ENCODE measurements at regions not wholly inside any gene's neighbourhood (a gene's known extent, or its start where the extent isn't known, plus 50 kb on each side); places are given as distances from the start of the nearest gene placed in this dataset.

DNA sequence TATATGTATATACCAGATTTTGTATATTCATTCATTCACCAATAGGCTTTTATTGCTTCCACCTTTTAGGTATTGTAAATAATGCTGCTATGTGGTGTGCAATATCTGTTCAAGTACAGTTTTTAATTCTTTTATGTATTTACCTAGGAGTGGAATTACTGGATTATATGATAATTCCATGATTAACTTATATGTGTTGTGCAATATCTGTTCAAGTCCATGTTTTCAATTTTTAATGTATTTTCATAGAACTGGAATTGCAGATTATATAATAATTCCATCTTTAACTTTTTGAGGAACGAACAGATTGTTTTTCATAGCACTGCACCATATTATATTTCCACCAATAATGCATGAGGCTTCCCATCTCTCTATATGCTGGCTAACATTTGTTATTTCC lies 50.6 kb upstream of the L3MBTL4 start:
- DNase-seq (ENCODE audit: low read depth in 2 of 3, low spot score in 1 of 3) = no peak

DNA sequence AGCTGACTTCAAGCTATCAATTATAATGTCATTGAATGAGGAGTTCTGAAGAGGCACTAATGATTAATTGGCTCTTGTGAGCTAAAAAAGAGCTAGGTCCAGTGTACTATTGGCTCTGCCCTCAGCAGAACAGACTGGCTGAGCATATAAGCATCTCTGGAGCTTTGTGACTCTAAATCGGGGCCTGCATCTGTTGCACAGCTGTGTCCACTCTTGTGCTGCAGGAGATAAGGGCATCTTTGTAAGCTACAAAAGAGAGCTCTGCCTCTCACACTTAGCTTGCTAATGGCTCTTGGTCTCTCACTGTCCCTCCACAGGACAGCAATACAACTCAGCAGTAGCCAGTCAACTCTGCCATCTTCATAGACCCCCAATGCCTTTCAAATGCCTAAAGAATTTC lies 61.5 kb upstream of the L3MBTL4 start:
- DNase-seq (ENCODE audit: low read depth in 2 of 3, low spot score in 1 of 3) = no peak

GRCh38 chr18:6476880-6477279 lies 62.2 kb upstream of the L3MBTL4 start:
- DNase-seq (ENCODE audit: low read depth in 2 of 3, low spot score in 1 of 3) = no peak

GRCh38 chr18:6478121-6478520 lies 63.4 kb upstream of the L3MBTL4 start:
- DNase-seq (ENCODE audit: low read depth in 2 of 3, low spot score in 1 of 3) = no peak

DNA sequence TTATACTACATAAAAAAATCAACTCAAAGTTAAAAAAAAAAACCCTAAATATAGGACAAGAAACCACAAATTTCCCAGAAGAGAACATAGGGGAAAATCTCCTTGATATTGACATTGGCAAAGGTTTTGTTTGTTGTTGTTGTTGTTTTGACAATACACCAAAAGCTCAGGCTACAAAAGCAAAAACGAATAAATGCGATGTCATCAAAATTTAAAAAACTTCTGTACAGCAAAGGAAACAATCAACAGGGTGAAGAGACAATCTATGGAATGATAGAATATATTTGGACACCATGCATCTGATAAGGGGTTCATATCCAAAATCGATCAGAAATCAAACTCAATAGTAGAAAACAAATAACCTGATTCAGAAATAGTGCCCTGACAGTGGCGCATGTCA lies 65.0 kb upstream of the L3MBTL4 start:
- DNase-seq (ENCODE audit: low read depth in 2 of 3, low spot score in 1 of 3) = no peak

DNA sequence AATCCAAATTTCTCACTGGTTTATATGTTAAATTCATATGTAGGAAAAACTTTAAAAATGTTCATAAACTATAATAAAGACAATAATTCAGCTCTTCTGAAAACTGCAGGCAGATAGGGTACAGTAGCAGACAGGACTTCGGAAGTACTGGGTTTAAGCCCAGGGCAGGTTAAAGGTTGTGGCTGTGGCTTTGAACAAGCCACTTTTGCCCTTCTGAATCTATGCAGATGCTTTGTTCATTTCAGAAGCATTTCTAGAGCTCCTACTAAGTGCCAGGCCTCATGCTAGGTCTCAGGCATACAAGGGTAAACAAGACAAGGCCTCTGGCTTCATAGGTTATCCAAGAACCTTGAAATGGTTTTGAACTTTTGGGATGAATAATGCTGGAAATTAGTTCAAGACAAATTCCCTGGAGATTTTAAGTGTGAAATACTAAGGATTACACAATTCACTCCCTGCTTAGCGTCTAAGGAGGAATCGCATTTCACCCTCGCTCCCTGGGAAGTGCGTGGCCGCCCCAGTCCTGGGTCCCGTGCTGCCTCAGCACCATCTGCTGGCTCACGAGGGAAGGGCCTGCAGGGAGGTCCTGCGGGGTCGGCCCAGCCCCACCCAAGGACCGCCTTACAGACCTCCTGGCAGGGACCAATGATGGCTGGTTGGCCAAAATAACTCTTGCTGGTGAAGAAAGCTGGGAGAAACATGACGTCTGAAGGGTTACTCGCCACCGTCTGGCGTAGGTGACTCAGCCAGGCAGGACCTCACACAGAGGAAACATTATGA lies 67.7 kb upstream of the L3MBTL4 start:
- no peak for DNase-seq (ENCODE audit: low read depth in 2 of 3, low spot score in 1 of 3)

GRCh38 chr18:6484659-6485058 lies 69.9 kb upstream of the L3MBTL4 start:
- DNase-seq (ENCODE audit: low read depth in 2 of 3, low spot score in 1 of 3) = no peak

DNA sequence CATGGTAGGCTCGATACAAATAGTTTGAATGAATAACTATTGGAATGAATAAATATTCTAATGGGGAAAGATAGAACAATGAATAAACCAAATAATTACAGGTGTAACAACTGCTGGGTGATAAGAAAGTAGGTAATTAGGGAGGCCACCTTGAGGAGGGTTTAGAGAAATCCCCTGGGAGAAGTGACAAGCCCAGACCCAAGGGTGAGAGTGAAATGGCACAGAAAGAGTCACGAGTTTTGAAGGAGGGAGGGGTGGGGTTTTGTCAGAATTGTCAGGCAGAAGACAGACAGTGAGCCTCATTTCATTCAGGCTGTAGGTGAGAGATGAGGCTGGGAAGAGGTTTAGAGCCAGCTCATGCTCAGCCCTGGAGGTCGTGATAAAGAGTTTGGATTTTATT lies 71.6 kb upstream of the L3MBTL4 start:
- no peak for DNase-seq (ENCODE audit: low read depth in 2 of 3, low spot score in 1 of 3)

DNA sequence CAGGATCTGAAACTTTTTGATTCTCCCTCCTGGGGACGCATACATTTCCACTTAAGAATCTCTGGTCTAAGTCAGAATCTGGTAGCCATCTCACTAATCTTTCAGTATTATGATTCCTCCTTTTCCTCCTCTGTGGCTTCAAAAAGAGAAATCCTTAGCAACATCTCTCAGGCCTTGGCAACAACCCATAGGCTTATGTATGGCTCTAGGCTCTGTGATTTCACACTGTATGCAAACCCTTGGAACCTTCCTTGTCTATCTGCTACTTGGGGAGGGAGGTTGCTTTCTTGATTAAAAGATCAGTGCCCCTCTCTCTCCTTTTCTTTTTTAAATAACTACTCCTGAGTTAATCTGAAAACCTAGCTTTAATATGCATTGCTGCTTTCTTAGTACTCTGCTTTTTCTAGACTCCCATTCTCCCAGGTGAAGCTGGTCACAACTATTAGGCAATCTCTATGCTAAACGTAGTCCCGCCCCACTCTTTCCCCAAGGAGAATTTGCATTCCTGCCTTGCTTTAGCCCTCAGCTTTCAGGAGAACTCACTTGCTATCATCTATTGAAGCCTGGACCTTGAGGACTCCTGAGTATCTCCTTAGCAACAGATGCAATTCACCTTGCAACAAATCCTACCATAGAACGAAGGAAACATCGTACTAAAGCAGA lies 72.2 kb upstream of the L3MBTL4 start:
- DNase-seq (ENCODE audit: low read depth in 2 of 3, low spot score in 1 of 3) = no peak

DNA sequence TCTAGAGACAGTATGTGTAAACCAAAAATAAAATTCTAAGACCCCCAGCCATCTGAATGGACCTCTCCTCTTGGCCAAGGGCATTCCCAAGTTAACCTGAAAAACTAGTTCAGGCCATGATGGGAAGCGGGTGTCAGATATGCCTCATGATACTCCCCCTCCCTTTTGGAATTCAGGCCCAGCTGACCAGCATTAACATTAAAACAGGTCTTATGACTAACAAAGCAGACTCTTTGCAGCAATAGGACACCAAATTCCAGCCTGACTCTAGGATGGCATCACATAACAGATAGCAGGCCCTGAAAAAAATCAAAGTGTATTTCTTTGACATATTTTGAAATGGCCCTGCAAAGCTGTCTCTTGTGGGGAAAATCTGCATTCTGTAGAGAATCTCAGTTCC lies 73.3 kb upstream of the L3MBTL4 start:
- no peak for DNase-seq (ENCODE audit: low read depth in 2 of 3, low spot score in 1 of 3)

DNA sequence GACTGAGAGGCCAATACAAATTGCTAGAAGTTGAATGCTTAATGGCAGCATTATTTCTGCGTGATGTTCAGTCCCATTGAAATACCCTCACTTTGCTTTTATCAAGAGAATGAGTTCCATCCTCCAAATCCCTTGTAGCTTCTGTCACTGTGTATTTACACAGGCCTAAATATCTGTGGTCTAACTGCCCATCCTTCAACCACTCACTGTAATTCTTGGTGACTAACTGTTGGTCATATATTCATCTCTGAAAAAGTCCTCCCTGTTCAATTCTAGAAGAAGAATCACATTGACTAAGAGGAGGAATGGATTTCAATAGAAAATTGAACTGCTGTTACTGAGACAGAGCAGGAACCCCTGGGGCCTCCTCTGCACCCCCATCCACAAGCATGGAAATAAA lies 74.2 kb upstream of the L3MBTL4 start:
- DNase-seq (ENCODE audit: low read depth in 2 of 3, low spot score in 1 of 3) = no peak

GRCh38 chr18:6489977-6490376 lies 75.3 kb upstream of the L3MBTL4 start:
- DNase-seq (ENCODE audit: low read depth in 2 of 3, low spot score in 1 of 3) = no peak

DNA sequence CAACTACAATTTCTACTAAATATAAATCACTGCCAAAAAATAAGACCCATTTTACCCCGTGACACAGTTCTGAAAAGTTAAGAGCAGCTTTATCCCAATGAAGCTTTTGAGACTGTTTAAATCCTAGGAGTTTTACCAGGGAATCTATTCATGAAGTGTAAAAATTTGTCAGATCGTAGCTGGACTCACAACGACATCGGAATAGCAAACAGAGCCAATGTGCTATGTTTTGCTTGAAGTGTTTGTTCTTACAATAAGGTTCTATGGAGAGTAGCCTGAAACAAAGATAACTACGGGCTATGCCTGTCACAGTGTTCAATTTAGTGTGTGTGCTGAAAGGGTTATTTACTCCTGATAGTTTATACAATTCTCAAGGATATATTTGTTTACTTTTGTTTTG lies 78.5 kb upstream of the L3MBTL4 start:
- no peak for DNase-seq (ENCODE audit: low read depth in 2 of 3, low spot score in 1 of 3)

DNA sequence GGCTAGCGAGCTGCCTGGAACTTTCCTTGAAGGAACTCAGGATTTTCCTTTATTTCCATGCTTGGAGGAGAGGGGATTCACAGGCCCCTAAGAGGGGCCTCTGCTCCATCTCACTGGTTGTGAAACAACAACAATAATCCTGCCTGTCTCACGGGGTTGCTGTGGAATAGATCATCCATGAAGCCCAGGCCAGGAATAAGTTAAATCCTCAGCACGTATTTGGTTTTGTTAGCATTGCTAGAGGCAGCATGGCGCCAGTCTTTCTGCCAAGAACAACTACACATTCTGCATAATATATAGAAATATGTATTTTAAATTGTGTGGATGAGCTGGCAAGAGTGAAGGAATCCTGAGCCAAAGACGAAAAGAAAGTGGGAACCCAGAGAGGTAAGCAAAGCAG lies 80.8 kb upstream of the L3MBTL4 start:
- DNase-seq (ENCODE audit: low read depth in 2 of 3, low spot score in 1 of 3) = no peak

DNA sequence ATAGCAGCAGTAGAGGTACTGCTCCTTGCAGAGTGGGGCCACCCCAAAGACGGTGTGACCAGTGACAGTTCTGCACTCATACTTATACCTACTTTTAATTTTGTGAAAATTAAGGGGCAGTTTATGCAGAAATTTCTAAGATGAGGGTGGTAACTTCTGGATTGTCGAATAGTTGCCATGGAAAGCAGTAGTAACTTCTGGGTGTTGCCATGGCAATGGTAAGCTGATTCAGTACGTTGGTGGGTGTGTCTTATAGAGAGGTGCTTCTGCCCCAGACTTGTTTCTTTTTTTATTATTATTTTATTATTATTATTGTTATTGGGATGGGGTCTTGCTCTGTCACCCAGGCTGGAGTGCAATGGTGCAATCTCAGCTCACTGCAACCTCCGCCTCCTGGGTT lies 82.8 kb upstream of the L3MBTL4 start:
- no peak for DNase-seq (ENCODE audit: low read depth in 2 of 3, low spot score in 1 of 3)

- no peak for DNase-seq (ENCODE audit: low read depth in 2 of 3, low spot score in 1 of 3)
These were observed 83.7 kb upstream of the L3MBTL4 start for GRCh38 chr18:6498289-6498856.

DNA sequence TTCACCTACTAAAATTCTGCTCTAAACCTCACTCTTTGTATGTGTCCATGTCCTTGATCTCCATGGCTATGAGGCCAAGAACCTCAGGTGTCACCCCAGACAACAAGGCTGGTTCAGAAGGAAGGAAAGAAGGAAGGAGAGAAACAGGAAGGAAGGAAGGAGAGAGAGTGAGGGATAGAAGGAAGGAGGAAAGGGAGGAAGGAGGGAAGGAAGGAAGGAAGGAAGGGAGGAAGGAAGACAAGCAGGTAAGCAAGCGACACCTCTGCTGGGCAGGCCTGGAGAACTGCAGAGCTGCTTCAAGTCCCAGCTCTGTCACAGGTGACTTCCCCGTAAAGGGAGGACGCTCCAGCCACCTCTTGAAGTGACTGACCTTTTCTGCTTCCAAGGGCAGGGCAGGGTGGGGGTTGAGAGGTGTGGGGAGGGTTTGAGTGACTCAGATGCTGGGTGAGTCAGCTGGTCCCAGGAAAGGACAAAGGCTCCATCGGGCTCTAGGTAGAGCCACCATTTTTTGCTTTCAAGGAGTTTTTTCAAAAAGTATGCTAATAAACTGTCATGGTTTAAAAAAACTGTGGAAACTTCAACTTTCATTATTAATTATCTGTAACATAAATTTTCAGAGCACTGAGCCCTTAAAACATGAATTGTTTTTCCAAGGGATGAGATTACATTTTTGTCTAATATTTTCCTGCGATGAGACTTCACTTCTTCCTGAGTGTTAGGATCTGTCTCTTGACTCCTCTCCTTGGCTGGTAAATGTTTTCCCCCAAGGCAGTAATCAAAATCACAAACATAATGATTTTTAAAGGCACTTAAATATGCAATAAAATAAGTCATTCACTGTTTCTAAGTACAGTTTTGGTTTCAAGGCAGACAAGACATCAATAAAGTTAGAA lies 90.1 kb upstream of the L3MBTL4 start:
- DNase-seq (ENCODE audit: low read depth in 2 of 3, low spot score in 1 of 3) = no peak

DNA sequence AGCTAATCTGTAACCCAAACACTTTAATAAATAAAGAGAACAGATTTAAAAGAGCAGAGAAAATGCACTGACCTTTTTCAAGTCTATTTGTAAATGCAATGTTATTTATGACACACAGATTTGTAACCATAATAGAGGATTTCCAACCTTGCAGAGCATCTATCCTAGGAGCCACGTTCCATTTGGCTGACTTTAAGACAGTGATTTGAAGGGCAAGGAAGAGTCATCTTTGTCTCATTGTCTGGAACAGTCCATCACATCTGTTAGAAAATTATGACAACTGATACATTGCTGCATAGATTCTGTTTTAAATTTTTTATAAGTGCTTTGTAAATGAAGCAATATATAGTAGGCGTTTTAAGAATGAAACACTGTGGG lies 90.8 kb upstream of the L3MBTL4 start:
- DNase-seq (ENCODE audit: low read depth in 2 of 3, low spot score in 1 of 3) = no peak

- DNase-seq (ENCODE audit: low read depth in 2 of 3, low spot score in 1 of 3) = no peak
These were observed 94.7 kb upstream of the L3MBTL4 start for GRCh38 chr18:6509417-6509816.

- DNase-seq (ENCODE audit: low read depth in 2 of 3, low spot score in 1 of 3) = no peak
These were observed 95.1 kb upstream of the L3MBTL4 start for GRCh38 chr18:6509832-6510231.

DNA sequence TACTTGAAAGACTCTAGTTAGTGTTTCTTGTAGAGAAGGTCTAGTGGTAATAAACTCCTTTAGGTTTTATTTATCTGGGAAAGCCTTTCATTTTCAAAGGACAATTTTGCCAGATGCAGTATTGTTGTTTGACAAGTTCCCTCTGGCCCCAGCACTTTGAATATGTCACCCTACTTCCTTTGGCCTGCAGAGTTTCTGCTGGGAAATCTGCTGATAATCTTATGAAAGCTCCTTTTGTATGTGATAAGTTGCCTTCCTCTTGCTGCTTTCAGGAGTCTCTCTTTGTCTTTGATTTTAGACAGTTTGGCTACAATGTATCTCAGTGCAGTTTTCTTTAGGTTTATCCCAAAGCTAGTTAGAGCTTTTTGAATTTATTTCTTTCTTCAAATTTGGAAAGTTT lies 106.2 kb upstream of the L3MBTL4 start:
- no peak for DNase-seq (ENCODE audit: low read depth in 2 of 3, low spot score in 1 of 3)

Data from stimulated activated CD4-positive, alpha-beta T cell treated with anti-CD3 and anti-CD28 coated beads, Interleukin-12 subunit alpha, Interleukin-12 subunit beta, amount 100 ng/mL, for 48 hours (primary cell).